ENCODE measurements at regions not wholly inside any gene's neighbourhood (a gene's known extent, or its start where the extent isn't known, plus 50 kb on each side); places are given as distances from the start of the nearest gene placed in this dataset.

GRCh38 chr2:6647046-6647445 is 218.7 kb downstream of the CMPK2 start:
- Histone ChIP-seq H3K9ac (no peak overlapping the region), H2AFZ (replicated peaks) (no peak overlapping the region), H3K9me3 (ENCODE audit: low read depth) (no peaks in the 10 kb centered on the region), H3K4me1 (peaks cover 2% of the 10 kb centered on the region), H3K27ac (no peak overlapping the region), H3K79me2 (ENCODE audit: low read depth) (no peaks in the 10 kb centered on the region), H3K36me3 (no peaks in the 10 kb centered on the region), H3K27me3 (no peaks in the 10 kb centered on the region), H3K4me3 (no peak overlapping the region), H3F3A (ENCODE audit: low read depth) (no peaks in the 10 kb centered on the region), H3K4me2 (no peak overlapping the region), H4K20me1 (ENCODE audit: low read depth) (no peaks in the 10 kb centered on the region)
- peaks cover 22% of the 10 kb centered on the region for H3K9me3 Mint-ChIP-seq
- DNase-seq (ENCODE audit: low spot score), result no peak
- TF ChIP-seq EZH2 (IDR thresholded peaks at IDR 0.05), result no peak
- no peak for TF ChIP-seq EZH2phosphoT487 (IDR thresholded peaks at IDR 0.05)
- TF ChIP-seq CTCF (IDR thresholded peaks at IDR 0.05), result no peak
- H3K27me3 Mint-ChIP-seq (ENCODE audit: insufficient read depth, low read depth), result peaks cover 9% of the 10 kb centered on the region
- H3K4me1 Mint-ChIP-seq, result peaks cover 7% of the 10 kb centered on the region
- H3K4me3 Mint-ChIP-seq, result no peak overlapping the region
- no peak overlapping the region for H3K27ac Mint-ChIP-seq
- no peaks in the 10 kb centered on the region for H3K36me3 Mint-ChIP-seq

DNA sequence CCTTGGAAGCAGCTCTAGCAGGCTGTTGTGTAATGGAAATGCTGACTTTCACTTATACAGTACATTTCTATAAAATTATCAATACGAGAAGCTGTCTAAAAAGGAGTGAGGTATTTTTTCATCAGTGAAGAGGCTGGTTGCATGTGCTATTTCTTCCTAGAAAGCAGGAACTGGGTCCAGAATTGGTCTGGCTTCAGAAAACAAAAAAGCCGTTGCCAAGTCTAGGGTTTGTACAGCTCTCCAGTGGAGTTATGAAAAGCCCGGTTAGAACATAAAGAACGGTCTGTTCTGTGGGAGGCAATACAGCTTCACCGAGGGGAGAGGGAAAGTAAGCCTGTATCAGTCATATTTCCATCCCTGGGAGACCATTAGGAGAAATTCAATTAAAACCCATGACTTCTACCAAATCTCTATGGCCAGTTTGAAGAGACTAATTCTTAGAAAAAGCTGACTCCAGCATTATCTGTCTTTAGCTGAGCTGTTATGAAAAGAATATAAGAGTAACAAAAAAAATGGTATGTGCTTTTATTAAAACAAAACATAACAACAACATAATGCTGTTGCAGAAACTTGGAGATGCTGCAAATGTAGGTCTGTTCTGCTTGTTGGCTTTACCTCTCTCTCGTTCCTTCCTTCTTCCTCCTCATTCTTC is 217.0 kb downstream of the CMPK2 start:
- H3F3A ChIP-seq (ENCODE audit: low read depth), result no peaks in the 10 kb centered on the region
- Mint-ChIP-seq H3K9me3 (peaks cover 10% of the 10 kb centered on the region), H3K4me1 (peaks cover 18% of the 10 kb centered on the region), H3K27ac (no peak overlapping the region), H3K27me3 (ENCODE audit: insufficient read depth, low read depth) (peaks cover 13% of the 10 kb centered on the region), H3K4me3 (no peak overlapping the region), H3K36me3 (no peaks in the 10 kb centered on the region)
- no peaks in the 10 kb centered on the region for H3K4me1 ChIP-seq
- H3K27me3 ChIP-seq, result no peaks in the 10 kb centered on the region
- no peak overlapping the region for H3K4me3 ChIP-seq
- H3K9me3 ChIP-seq (ENCODE audit: low read depth), result no peaks in the 10 kb centered on the region
- H3K4me2 ChIP-seq, result no peak overlapping the region
- no peak for TF ChIP-seq CTCF (IDR thresholded peaks at IDR 0.05)
- TF ChIP-seq EZH2phosphoT487 (IDR thresholded peaks at IDR 0.05), result no peak
- no peak for TF ChIP-seq EZH2 (IDR thresholded peaks at IDR 0.05)
- H3K27ac ChIP-seq, result no peak overlapping the region
- no peak for DNase-seq (ENCODE audit: low spot score)
- H3K36me3 ChIP-seq, result no peaks in the 10 kb centered on the region
- no peaks in the 10 kb centered on the region for H3K79me2 ChIP-seq (ENCODE audit: low read depth)
- no peak overlapping the region for H2AFZ ChIP-seq (replicated peaks)
- no peak overlapping the region for H3K9ac ChIP-seq
- no peaks in the 10 kb centered on the region for H4K20me1 ChIP-seq (ENCODE audit: low read depth)

DNA sequence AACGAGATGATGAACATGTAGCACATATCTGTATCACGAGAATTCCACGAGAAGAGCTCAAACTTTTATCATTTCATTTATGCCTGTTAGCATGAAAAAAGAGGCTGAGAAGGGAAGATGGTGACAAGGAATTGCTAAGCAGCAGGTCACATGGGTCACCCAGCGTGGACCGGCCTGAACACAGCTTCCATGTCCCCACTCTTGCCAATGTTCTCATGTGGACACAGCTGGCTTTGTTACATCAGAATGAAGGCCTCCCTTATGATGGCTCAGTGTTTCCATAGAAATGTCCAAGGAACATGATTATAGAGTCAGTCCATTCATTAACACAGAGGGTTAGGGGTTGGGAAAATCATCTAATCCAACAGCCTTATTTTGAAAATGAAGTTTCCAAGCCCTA is 215.4 kb downstream of the CMPK2 start:
- no peaks in the 10 kb centered on the region for H3K9me3 ChIP-seq (ENCODE audit: low read depth)
- no peak overlapping the region for H2AFZ ChIP-seq (replicated peaks)
- H3K27me3 ChIP-seq, result no peaks in the 10 kb centered on the region
- no peaks in the 10 kb centered on the region for H3K36me3 ChIP-seq
- H3K9ac ChIP-seq, result no peak overlapping the region
- H3K9me3 Mint-ChIP-seq, result peaks cover 8% of the 10 kb centered on the region
- no peaks in the 10 kb centered on the region for H3K79me2 ChIP-seq (ENCODE audit: low read depth)
- peaks cover 17% of the 10 kb centered on the region for H3K27me3 Mint-ChIP-seq (ENCODE audit: insufficient read depth, low read depth)
- no peaks in the 10 kb centered on the region for H4K20me1 ChIP-seq (ENCODE audit: low read depth)
- H3K4me3 Mint-ChIP-seq, result no peak overlapping the region
- no peak for DNase-seq (ENCODE audit: low spot score)
- no peaks in the 10 kb centered on the region for H3K36me3 Mint-ChIP-seq
- no peaks in the 10 kb centered on the region for H3F3A ChIP-seq (ENCODE audit: low read depth)
- TF ChIP-seq EZH2 (IDR thresholded peaks at IDR 0.05), result no peak
- TF ChIP-seq CTCF (IDR thresholded peaks at IDR 0.05), result no peak
- no peak for TF ChIP-seq EZH2phosphoT487 (IDR thresholded peaks at IDR 0.05)
- no peak overlapping the region for H3K4me3 ChIP-seq
- no peak overlapping the region for H3K27ac ChIP-seq
- peaks cover 18% of the 10 kb centered on the region for H3K4me1 Mint-ChIP-seq
- no peak overlapping the region for H3K27ac Mint-ChIP-seq
- H3K4me1 ChIP-seq, result no peaks in the 10 kb centered on the region
- H3K4me2 ChIP-seq, result no peak overlapping the region

All from neural progenitor cell (in vitro differentiated cells).